Fibroblast of the aortic adventitia (primary cell): ENCODE measurements at regions not wholly inside any gene's neighbourhood (a gene's known extent, or its start where the extent isn't known, plus 50 kb on each side); places are given as distances from the start of the nearest gene placed in this dataset.

Experiments used
- DNase-seq: peaks from one replicate; pipeline ENCODE4 v3.0.0-alpha.2; 2010; ENCODE audit warnings: low read depth
- H3K4me3 ChIP-seq: 2 replicates; pipeline ENCODE4 v1.5.1; 2011; ENCODE audit warnings: low read depth, mild to moderate bottlenecking, control low read depth, low read length, moderate library complexity
- CTCF ChIP-seq: IDR thresholded peaks from 2 replicates; pipeline ENCODE4 v1.5.1; 2011; ENCODE audit warnings: mild to moderate bottlenecking, low read length, control low read depth, inconsistent platforms; ENCODE audit not compliant: insufficient read depth

GRCh38 chr5:101915554-101915953 is 380.5 kb downstream of the SLCO4C1 start:
- peak; percentile 2 for DNase-seq
- no peak for TF ChIP-seq CTCF
- H3K4me3 ChIP-seq: no peak overlapping the region

GRCh38 chr5:101904736-101905135 is 391.3 kb downstream of the SLCO4C1 start:
- no peak for TF ChIP-seq CTCF
- DNase-seq: peak; percentile 65

GRCh38 chr5:101897914-101898313 is 398.2 kb downstream of the SLCO4C1 start:
- H3K4me3 ChIP-seq: no peak overlapping the region
- no peak for TF ChIP-seq CTCF
- DNase-seq: no peak

More at GRCh38 chr5:101904736-101905135, 391.3 kb downstream of the SLCO4C1 start:
- H3K4me3 ChIP-seq: no peak overlapping the region

GRCh38 chr5:101894985-101895384 is 401.1 kb downstream of the SLCO4C1 start:
- no peak for DNase-seq
- no peak for TF ChIP-seq CTCF
- H3K4me3 ChIP-seq: no peak overlapping the region

GRCh38 chr5:101878190-101878589 is 417.9 kb downstream of the SLCO4C1 start:
- no peak for TF ChIP-seq CTCF
- DNase-seq: peak; percentile 19
- H3K4me3 ChIP-seq: no peak overlapping the region

- TF ChIP-seq CTCF: no peak
- no peak overlapping the region for H3K4me3 ChIP-seq
- peak; percentile 19 for DNase-seq
These were observed 418.6 kb downstream of the SLCO4C1 start for GRCh38 chr5:101877451-101877850.

GRCh38 chr5:101866473-101866872 is 429.6 kb downstream of the SLCO4C1 start:
- no peak for DNase-seq
- no peak overlapping the region for H3K4me3 ChIP-seq
- TF ChIP-seq CTCF: no peak
